ENCODE measurements at regions not wholly inside any gene's neighbourhood (a gene's known extent, or its start where the extent isn't known, plus 50 kb on each side); places are given as distances from the start of the nearest gene placed in this dataset.

DNA sequence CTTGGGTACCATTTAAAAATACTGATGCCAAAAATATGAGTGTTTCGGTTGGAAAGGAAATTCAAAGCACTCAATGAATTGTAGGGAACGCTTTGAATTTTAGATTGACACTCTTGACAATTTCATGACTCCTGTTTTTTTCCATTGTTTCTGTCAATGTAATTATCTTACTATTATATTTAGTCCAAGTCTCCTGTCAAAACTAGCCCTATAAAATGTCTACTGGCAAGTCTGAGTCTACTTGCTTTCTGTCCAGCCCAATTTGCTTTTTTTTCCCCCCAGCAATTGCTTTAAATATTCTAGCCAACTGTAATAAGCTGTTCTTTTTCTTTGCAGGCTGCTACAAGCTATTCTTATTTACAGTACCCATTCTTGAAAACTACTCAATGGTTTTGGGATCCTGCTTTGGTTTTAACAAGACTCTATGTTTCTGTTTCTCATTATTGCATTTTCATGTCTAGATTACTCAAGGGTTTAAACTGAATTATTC, 1103.9 kb upstream of the GJE1 start:
- in situ Hi-C loops (cut with MboI; ENCODE audit: low sequenced_read_pairs) = no loop called here

DNA sequence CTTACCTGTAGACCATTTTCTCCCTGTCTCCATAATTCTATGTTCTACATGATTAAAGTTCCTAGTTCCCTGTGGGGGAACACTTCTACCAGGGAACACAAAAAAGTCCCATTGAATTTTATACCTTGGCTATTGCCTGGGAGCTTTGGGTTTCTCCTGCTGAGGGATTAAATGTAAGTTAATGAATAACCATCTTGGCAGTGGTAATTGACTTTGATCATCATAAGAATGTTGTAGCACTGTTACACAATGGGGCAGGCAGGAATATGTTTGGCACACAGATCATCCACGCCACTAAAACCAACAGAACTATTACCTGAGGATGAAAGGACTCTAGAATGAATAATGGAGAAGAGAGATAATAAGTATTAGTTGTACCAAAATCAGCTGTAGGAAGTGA, 1106.2 kb upstream of the GJE1 start:
- in situ Hi-C loops (cut with MboI; ENCODE audit: low sequenced_read_pairs) = no loop called here

DNA sequence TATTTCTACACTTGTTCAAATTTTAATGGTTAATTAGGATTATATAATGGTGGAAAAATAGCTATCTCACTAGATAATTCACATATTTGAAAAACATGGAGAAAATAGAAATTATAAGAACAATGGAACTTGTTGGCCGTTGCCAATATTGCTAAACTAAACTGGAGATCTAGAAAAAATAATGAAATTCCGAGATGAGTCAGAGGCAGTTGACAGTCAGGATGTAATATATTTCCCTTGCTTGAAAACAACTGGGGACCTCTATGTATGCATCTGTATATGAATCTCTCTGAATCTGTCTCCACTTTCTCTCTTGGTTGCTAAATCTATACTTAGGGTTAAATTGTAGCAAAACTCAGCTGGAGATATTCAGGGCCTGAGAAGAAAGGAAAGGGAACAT, 1108.2 kb upstream of the GJE1 start:
- in situ Hi-C loops (cut with MboI; ENCODE audit: low sequenced_read_pairs) = no loop called here

DNA sequence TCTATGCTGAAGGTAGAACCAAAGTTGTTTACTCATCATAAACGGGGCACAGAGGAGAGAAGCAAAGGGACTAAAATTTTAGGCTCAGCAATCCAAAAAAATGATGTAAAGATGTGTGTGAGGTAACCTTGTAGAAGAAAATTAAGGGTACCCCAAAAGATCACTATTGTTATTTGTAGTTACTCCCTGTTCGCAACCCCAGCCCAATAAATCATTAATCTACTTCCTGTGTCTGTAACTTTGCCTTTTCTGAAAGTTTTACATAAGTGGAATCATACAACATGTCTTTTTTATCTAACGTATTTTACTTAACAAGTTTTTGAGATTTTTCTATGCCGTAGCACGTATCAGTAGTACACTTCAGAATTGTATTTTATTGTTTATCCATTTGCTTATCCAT, 1114.8 kb upstream of the GJE1 start:
- in situ Hi-C loops (cut with MboI; ENCODE audit: low sequenced_read_pairs) = no loop called here

DNA sequence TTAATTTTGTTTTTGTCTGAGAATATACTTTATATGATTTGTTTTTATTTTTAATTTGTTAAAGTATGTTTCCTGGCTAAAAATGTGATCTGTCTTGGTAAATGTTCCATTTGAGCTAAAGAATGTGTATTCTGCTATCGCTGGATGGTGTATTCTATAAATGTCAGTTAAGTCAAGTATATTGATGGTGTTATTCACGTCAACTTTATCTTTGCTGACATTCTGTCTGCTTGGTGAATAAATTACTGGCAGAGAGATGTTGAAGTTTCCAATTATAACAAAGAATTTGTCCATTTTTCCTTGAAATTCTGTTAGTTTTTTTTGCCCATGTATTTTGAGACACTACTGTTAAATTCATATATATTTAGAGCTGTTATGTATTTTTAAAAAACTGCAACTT, 1131.8 kb upstream of the GJE1 start:
- in situ Hi-C loops (cut with MboI; ENCODE audit: low sequenced_read_pairs) = no loop called here

DNA sequence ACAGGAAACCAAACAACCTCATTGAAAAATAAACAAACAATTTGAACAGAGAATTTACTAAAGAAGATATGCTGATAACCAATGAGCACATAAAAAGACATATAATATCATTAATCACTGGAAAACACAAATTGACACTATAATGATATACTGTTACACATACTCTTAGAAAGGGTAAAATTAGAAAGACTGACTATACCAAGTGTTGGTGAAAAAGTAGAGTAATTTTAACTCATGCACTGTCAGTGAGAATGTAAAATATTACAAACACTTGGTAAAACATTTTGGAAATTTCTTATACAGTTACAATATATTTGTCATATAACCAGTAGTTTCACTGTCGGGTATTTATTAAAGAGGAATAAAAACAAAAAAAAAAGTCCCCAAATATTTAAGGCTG, 1139.2 kb upstream of the GJE1 start:
- in situ Hi-C loops (cut with MboI; ENCODE audit: low sequenced_read_pairs) = no loop called here

DNA sequence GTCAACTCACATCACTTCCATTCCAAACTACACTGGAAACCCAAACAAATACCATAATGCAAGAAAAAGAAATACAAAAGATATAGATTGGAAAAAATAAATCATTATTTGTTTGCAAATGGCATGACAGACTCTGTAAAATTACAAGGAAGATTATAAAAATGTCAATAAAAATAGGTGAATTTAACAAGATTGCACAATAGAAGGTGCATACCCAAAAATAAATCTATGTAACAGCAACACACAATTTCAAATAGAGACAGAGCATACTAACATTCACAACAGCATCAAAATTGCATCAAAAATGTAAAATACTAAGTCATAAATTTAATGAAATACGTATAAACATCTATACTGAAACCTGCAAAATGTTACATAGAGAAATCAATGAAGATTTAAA, 1140.0 kb upstream of the GJE1 start:
- in situ Hi-C loops (cut with MboI; ENCODE audit: low sequenced_read_pairs) = no loop called here

DNA sequence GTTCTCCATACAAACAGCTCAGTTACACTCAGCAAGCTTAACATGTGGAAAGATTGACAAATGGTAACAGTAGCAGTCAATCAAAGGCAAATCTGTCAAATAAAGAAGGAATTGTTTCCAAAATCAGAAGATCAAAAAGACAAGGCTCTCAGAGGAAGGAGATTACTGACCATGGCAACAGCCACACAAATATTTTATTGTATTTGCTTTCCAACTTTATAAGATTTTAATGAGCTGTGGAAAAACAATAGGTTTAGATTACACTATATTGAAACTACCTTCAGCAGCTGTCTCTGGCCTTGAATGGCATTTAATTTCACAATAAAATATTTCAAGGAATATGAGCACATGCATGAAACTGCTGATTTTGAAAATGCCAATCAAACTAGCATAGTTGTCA, 1143.9 kb upstream of the GJE1 start:
- in situ Hi-C loops (cut with MboI; ENCODE audit: low sequenced_read_pairs) = no loop called here

DNA sequence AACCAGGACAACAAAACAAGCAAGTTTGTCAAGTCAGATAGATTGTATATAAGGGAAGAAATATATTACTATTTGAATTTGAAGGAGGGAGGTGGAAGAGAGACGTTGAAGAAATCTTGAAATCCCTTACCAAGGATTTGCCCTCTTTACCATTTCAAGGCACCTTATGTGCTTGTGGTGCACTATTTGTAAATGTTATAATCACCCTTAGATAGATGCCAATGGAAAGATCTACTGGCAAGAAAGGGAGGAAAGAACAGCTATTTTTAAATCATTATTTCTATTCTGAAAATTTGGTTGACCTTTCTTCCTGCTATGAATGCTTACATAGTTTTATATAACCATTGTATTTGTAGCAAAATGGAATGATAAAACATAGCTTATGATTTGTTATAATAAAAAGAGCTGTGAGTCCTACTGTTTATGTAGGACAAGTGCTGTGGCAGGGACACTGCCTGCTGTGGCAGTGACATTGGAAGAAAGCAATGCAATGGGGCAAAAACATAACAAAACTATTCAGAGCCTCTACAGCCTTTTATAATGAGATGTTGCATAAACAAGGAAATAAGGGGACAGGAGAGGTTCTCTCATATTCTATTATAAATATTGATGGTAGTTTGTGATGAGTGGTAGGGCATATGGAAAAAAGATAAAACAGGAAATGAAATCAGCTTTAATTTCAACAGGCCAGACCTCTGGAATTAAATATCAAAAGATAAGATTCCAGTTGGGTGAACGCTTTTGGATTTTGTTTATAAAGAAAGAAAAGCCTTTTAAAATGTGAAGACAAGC, 1145.2 kb upstream of the GJE1 start:
- in situ Hi-C loops (cut with MboI; ENCODE audit: low sequenced_read_pairs) = no loop called here

DNA sequence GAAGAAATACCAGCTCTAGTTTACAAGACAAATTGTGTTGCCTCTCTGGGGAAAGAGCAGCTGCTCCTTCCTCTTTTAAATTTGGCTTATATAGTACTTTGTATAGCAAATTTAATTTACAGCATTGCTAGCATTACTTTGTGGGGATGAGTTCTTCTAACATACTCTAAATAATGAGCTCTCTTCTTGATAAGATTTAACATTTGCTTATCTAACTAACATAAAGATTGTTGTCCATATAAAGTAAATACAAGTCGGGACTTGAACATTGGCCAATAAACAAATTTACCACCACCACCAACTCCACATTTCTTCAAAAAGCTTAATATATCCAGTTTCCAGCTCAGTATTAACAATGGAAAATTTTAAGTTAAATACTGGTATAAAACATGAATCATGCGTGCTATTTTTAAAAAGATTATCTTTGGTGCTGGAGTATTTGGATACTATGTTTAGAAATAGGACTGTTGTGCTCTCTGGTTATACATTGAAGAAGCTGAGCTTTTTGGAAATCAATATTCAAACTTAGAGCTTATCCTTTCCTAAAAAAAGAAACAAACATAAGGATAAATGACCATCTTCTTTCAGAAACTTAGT, 1146.9 kb upstream of the GJE1 start:
- in situ Hi-C loops (cut with MboI; ENCODE audit: low sequenced_read_pairs) = no loop called here

DNA sequence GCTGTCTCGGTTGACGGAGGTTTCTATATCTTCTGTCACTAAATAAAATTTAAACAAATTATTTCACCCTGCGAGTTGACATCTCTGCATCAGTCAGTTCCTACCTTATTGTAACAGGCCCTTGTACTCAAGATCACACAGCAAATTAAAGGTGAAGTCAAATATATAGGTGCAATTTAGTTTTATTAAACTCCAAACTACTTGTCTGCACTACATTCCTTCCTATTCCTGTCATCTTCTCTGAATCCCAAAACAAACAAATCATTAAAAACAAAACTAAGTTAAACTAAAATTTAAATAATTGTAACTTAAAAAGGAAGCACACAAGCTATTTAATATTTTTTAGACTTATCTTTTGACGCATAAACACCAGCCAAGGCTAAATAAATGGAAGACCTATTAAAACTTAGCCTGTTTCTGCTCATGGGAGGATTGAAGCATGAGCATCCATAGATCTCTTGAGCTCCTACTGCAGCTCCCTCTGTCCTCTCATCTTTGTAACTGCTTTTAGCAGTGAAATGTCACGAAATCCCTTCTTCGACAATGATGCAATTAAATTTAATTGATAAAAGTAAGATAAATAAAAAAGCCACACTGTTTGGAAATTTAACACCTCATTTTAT, 1152.3 kb upstream of the GJE1 start:
- in situ Hi-C loops (cut with MboI; ENCODE audit: low sequenced_read_pairs) = no loop called here

DNA sequence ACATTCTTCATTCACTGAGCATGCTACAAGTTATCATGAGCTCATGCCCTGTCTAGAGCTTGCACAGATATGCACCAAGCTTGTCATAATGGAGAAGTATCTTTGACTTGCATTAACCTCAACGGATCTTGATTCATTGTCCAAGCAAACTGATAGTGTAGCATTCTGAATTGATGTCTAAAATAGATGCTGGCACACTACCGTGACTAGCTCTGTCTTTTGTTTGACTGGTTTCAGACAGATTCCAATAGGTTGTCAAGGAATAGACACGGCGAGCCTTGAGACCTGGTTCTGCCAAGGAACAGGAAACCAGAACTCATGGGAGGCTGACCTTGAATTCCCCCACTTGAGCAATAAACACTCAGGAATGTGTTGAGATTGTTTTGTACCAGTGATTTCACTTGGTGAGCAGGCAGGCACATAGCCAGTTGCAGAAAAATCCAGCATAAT, 1153.1 kb upstream of the GJE1 start:
- in situ Hi-C loops (cut with MboI; ENCODE audit: low sequenced_read_pairs) = no loop called here

DNA sequence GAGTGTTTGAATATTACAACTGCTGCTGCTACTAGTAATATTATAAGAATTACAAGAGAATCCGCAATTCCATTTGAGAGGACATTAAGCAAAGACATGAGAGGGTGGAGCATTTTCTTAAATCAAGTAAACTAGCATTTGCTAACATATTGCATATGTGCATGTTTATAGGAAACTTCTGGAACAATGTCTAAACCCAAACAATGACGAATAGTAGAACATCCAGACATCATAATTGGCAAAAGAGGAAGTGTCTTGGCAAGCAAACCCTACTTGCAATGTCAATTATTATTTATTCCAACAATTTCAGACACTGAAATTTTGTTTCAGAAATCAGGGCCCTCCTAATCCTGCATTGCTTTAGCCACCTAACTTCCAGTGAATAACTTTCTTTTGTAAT, 1155.3 kb upstream of the GJE1 start:
- in situ Hi-C loops (cut with MboI; ENCODE audit: low sequenced_read_pairs) = no loop called here

DNA sequence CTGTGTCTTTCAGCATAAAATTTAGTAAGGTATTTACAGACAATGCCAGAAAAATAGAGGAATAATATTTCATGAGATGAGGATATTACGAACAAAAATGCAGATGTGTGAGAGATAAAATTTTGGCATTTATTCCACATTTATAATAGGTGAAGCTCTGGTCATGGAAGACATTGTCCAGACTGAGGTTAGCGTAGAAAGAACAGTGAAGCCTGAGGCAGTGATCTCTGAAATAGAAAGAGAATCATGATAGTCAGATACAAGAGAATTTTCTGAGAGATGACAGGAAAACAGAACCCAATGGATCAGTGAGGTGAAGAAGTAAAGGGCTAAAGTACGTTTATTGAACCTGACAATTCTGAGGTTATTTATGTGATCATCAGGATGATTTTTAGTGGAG, 1155.9 kb upstream of the GJE1 start:
- in situ Hi-C loops (cut with MboI; ENCODE audit: low sequenced_read_pairs) = no loop called here

DNA sequence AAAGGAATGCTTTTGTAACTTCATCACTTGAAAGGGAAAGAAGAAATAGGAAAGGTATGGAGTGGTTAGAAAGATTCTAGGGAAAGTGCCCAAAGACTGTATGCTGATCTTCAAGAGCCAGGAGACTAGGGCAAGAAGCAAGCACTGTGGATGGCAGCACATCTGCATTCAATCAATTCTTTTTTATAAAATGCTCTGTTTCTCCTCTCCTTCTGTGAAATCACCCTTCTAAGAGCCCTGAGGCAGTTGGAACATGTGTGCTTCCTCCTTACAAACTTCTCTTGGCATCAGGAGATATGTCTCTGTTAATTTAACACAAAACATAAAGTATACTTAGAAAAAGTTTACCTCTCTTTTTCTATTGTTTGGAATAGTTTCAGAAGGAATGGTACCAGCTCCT, 1162.2 kb upstream of the GJE1 start:
- in situ Hi-C loops (cut with MboI; ENCODE audit: low sequenced_read_pairs) = no loop called here

DNA sequence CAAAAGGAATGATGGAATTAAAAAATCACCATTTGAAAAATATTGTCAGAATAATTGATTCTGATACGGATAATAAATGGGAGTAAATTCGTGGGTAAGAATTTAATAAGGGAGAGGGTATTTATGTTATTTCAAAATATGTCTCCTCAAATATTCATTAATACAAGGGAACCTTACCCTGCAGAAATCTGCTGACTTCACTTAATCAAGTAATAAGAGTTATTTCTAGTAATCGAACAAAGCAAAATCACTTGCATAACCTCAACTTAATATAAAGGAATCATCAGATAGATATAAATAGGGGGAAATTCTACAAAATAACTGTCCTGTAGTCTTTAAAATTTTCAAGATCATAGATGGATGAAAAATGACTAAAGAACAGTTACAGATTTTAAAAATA, 1164.7 kb upstream of the GJE1 start:
- in situ Hi-C loops (cut with MboI; ENCODE audit: low sequenced_read_pairs) = no loop called here

DNA sequence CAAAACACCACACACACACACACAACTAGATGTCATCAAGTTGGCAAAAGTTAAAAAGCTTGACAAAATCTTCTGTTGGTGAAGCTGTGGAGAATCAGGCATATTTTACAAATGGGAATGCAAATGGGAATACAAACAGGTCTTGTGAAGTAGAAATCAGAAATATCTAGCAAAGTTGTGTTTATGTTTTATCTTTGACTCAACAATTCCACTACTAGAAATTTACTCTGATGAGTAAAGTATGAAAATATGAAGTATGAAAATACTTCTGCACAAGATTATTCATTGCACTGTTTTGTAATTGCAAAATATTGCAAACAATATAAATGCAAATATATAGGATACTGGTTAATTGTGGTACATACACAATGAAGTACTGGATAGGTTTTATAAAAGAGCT, 1166.0 kb upstream of the GJE1 start:
- in situ Hi-C loops (cut with MboI; ENCODE audit: low sequenced_read_pairs) = no loop called here

DNA sequence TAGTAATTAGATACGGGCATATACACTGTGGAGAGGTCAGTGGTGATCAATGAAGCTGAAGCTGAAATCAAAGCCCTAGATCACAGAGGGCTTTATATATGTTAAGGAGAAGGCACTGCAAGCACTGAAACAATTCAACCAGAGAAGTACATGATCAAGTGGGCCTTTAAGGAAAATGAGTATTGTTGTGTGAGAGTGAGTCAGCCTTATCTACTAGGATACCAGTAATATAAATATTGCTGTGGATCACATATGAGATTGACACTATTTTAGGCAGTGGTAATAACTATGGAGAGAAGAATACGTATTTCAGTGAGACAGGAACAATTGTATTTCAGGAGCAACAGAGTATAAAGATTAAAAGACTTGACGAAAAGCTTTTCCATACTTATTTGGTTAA, 1172.2 kb upstream of the GJE1 start:
- in situ Hi-C loops (cut with MboI; ENCODE audit: low sequenced_read_pairs) = no loop called here

DNA sequence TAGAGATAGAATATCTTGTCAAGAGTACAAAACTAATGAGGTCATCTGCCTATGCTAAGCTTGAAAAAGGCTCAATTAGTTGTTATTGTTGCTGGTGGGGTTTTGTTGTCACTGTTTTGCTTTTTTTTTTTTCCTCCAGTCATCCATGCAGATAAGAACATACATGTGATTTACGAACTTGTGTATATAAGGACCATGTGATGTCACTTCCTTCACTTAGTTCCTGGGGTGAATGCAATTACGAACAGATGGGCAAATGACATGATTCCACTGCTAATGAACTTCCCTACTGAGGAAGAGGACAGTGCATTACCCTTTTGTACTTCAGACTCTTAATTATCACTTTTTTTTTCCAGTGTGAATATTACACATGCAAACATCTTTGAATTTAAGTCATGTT, 1175.3 kb upstream of the GJE1 start:
- in situ Hi-C loops (cut with MboI; ENCODE audit: low sequenced_read_pairs) = no loop called here

DNA sequence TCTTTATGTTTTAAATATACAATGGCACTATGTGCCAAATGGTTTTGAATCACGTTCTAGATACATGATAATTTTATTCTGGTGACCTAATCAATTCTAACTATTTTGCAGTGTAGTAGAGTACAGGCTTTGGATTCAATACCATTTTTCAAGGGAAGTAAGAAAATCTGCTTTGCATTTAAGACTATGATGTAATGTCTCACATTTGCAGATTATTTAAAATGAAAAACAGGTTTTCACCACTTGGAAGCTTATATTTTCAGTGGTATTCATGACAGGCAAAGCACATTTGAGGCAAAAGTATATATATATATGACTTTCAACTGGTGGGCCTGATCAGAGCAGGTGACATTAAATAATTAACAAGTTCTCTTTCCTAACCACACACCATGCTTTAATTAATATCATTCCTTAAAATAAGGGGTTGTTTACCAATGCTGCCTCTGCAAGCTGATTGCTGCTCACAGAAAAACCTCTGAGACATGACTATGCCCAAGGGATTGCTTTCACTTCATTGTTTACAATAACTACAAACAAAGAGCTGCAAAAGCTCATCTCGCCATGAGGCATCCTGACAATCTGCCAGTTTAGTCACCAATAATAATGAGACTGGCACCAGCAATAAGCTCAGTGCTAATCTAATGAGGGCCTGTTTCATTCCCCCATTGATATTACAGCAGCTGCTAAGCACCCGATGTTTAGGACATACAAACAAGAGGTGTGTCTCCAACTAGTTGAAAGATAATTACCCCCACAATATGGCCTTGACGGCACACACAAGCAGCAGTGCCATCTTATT, 1176.0 kb upstream of the GJE1 start:
- in situ Hi-C loops (cut with MboI; ENCODE audit: low sequenced_read_pairs) = no loop called here

DNA sequence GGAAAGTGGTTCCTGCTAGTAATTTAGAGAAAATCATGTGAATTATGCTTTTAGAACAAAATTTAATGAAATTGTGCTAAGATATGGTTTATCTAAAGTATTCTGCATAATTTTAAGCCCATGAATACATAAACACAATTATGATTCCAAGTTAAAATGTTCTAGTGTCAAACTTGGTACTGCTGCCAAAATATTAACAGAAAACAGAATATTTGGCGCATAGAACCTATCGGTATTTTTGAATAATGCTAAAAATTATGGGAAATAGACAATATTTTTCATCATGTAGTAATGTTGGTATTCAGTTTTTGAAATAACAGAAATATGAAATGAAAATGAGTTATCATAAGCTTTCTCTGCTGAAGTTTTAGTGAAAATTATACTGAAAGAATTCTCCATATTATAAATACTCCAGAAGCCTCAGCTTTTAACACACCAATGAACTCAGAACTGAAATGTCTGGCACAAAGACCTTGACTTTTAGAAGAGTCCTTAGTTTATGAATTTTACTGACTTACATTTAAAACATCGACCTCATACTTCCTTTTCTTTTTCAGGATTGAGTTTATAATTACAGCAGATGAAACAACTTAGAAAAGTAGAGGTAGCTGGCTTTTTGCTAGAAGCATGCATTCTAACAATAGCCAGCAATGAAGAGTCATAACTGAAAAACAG, 1192.3 kb upstream of the GJE1 start:
- in situ Hi-C loops (cut with MboI; ENCODE audit: low sequenced_read_pairs) = no loop called here
